Muscle of leg (tissue), 3 donors: ENCODE measurements at regions not wholly inside any gene's neighbourhood (a gene's known extent, or its start where the extent isn't known, plus 50 kb on each side); places are given as distances from the start of the nearest gene placed in this dataset.
"Not testable (repeated sequence)": the region's sequence is repeated elsewhere in the genome, so short reads cannot be mapped to it uniquely, and the experiment has no call there.

ENCODE experiments used
- DNase-seq: peaks from one replicate; pipeline ENCODE4 v3.0.0; 2013
- H3K27ac ChIP-seq: one replicate; pipeline ENCODE4 v1.5.1; 2013; ENCODE audit warnings: mild to moderate bottlenecking, low read length, control low read depth
- H3K27me3 ChIP-seq: one replicate; pipeline ENCODE4 v1.6.1; 2013; ENCODE audit warnings: low read length; ENCODE audit not compliant: control insufficient read depth, insufficient read depth
- H3K36me3 ChIP-seq: one replicate; pipeline ENCODE4 v1.6.1; 2013; ENCODE audit warnings: low read length; ENCODE audit not compliant: control insufficient read depth, insufficient read depth
- H3K4me1 ChIP-seq: one replicate; pipeline ENCODE4 v1.6.1; 2013; ENCODE audit warnings: low read length; ENCODE audit not compliant: control insufficient read depth, insufficient read depth
- H3K4me3 ChIP-seq: one replicate; pipeline ENCODE4 v1.5.1; 2013; ENCODE audit warnings: low read length, control low read depth
- H3K9me3 ChIP-seq: replicated peaks from 2 replicates; pipeline ENCODE4 v1.6.1; 2013; ENCODE audit warnings: low read depth, low read length; ENCODE audit not compliant: control insufficient read depth
- WGBS: methylation state at CpG from one replicate; pipeline ENCODE4 v1.1.5; 2013; ENCODE audit warnings: missing lambda C conversion rate; ENCODE audit not compliant: insufficient coverage; 5-methylcytosine and 5-hydroxymethylcytosine counted together

DNA sequence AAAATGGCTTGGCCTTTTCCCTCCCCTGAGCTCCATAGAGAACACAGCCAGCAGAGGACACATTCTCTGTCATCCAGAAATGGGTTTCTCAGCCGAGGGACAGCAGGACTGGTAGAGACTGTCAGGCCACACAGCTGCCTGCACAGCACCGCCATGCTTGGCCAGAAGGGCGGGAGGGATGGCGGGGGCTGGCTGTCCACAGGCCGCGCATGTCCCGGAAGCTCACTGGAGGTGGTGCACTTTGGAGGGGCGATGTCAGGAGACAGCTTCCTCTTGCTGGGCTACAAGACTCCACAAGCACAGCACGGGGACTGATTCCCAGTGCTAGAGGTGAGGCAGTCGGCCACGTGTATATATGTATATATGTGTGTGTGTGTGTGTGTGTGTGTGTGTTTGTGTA, 125.3 kb downstream of the GOLGA6L4 start:
- not testable (repeated sequence) for H3K4me3 ChIP-seq, H3K36me3 ChIP-seq, DNase-seq, H3K4me1 ChIP-seq, H3K9me3 ChIP-seq, H3K27ac ChIP-seq, H3K27me3 ChIP-seq
- no CpG with 5 or more reads among the region's 11 CpGs for WGBS

DNA sequence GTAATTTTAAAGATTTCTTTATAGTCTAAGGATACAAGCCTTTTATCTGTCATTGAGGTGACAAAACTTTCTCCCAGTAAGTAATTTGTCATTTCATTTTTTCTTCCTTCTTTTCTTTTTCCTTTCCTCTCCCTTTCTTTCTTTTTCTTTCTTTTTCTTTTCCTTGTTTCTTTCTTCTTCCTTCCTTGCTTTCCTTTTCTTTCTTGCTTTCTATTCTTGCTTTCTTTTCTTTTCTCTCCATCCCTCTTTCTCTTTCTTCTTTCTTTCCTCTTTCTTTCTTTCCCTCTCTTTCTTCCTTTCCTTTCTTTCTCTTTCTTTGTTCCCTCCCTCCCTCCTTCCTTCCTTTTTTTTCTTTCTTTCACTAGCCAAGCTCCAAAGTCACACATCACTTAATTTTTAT, 148.8 kb downstream of the GOLGA6L4 start:
- H3K9me3 ChIP-seq, DNase-seq, H3K4me1 ChIP-seq, H3K36me3 ChIP-seq, H3K4me3 ChIP-seq, H3K27me3 ChIP-seq, H3K27ac ChIP-seq: not testable (repeated sequence)

DNA sequence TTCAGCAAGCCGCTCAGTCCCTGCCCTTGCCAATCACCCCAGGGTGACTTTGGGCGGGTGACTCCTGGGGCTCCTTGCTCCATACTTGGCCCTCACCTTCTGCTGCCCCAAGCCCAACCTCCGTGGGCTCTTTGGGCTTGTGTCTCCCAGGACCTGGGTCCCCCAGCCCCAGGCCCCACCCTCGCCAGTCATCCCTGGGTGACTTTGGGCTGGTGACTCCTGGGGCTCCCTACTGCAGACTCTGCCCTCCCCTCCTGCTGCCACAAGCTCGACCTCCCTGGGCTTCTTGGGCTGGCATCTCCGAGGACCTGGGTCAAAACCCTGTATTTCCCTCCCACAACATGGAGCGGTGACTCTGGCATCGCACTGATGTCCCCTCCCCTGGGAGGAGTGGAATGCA, 151.5 kb downstream of the GOLGA6L4 start:
- Histone ChIP-seq H3K9me3 (no peaks in the 10 kb centered on the region), H3K27ac (no peak overlapping the region), H3K27me3 (no peaks in the 10 kb centered on the region), H3K36me3 (no peaks in the 10 kb centered on the region), H3K4me1 (no peaks in the 10 kb centered on the region), H3K4me3 (no peak overlapping the region)
- WGBS, result 85% methylated on average over 4 of the region's 8 CpGs
- no peak for DNase-seq

DNA sequence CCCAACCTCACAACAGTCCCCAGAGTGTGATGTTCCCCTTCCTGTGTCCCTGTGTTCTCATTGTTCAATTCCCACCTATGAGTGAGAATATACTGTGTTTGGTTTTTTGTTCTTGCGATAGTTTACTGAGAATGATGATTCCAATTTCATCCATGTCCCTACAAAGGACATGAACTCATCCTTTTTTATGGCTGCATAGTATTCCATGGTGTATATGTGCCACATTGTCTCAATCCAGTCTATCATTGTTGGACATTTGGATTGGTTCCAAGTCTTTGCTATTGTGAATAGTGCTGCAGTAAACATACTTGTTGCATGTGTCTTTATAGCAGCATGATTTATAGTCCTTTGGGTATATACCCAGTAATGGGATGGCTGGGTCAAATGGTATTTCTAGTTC, 152.6 kb downstream of the GOLGA6L4 start:
- WGBS, result no CpG with 5 or more reads among the region's 1 CpG

DNA sequence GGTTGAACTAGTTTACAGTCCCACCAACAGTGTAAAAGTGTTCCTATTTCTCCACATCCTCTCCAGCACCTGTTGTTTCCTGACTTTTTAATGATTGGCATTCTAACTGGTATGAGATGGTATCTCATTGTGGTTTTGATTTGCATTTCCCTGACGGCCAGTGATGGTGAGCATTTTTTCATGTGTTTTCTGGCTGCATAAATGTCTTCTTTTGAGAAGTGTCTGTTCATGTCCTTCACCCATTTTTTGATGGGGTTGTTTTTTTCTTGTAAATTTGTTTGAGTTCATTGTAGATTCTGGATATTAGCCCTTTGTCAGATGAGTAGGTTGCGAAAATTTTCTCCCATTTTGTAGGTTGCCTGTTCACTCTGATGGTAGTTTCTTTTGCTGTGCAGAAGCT, 153.1 kb downstream of the GOLGA6L4 start:
- not testable (repeated sequence) for H3K4me1 ChIP-seq, DNase-seq, H3K36me3 ChIP-seq, H3K27ac ChIP-seq, H3K4me3 ChIP-seq, H3K9me3 ChIP-seq, H3K27me3 ChIP-seq
- WGBS, result no CpG with 5 or more reads among the region's 2 CpGs

More for the DNA sequence above, 152.6 kb downstream of the GOLGA6L4 start:
- DNase-seq, H3K9me3 ChIP-seq, H3K36me3 ChIP-seq, H3K27ac ChIP-seq, H3K27me3 ChIP-seq, H3K4me3 ChIP-seq, H3K4me1 ChIP-seq: not testable (repeated sequence)

DNA sequence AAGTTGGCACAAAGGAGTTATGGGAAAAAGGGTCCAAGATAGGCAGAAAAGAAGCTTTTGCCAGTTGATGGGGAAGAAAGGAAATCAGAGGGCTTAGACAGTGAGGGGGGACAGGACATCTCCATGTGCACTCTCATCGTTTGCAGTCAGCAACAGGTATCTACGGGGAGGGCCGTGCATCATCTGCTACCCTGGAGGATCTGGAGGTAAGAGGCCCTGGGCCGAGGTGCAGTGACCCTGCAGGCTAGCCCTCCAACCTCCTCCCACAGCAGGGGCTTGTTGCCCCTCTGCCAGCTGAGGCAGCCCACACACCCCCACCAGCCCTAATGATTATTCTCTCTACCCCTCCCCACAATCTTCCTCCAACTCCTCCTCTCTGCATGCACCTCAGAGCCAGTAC, 154.8 kb downstream of the GOLGA6L4 start:
- 67% methylated on average over 1 of the region's 4 CpGs for WGBS
- H3K4me3 ChIP-seq, H3K9me3 ChIP-seq, H3K27me3 ChIP-seq, H3K4me1 ChIP-seq, H3K36me3 ChIP-seq, H3K27ac ChIP-seq, DNase-seq: not testable (repeated sequence)

DNA sequence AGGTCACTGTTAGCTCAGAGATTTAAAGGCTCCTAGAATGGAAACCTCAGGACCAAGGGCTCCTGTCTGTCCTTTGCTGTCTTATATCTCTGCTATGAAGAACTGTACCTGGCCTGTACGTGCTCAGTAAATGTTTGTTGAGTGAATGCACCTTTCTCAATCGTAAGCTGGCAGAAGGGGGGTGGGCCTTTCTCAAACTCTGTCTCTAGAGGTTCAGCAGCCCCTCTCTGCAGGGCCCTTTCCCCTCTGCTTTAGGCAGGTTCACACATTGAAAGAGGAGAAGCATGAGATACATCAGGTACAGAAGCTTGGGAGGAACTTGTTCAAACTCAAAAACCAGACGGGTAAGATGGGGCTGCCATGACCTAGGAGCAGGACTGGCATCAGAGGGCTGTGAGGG, 155.6 kb downstream of the GOLGA6L4 start:
- no peak overlapping the region for H3K4me3 ChIP-seq
- H3K27me3 ChIP-seq, result no peaks in the 10 kb centered on the region
- no peak overlapping the region for H3K27ac ChIP-seq
- H3K4me1 ChIP-seq, result no peaks in the 10 kb centered on the region
- DNase-seq, result no peak
- no peaks in the 10 kb centered on the region for H3K36me3 ChIP-seq
- 92% methylated on average over 1 of the region's 3 CpGs for WGBS
- H3K9me3 ChIP-seq, result no peaks in the 10 kb centered on the region

DNA sequence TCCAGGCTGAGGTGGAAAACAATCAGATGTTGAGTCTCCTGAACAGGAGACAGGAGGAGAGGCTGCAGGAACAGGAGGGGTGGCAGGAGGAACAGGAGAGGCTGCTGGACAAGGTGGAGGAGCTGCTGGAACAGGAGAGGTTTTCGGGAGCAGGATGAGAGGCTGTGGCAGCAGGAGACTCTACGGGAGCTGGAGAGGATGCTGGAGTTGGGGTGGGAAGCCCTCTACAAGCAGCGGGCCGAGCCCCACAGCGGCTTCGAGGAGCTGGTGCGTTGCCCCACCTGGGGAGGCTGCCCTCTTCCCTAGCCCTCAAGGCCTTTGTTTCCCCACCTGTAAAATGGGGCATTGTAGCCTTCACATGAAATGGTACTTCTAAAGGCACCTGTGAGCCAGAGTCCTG, 156.4 kb downstream of the GOLGA6L4 start:
- not testable (repeated sequence) for H3K9me3 ChIP-seq, H3K4me1 ChIP-seq, H3K27ac ChIP-seq, H3K4me3 ChIP-seq, H3K36me3 ChIP-seq, DNase-seq, H3K27me3 ChIP-seq
- WGBS, result no CpG with 5 or more reads among the region's 7 CpGs

DNA sequence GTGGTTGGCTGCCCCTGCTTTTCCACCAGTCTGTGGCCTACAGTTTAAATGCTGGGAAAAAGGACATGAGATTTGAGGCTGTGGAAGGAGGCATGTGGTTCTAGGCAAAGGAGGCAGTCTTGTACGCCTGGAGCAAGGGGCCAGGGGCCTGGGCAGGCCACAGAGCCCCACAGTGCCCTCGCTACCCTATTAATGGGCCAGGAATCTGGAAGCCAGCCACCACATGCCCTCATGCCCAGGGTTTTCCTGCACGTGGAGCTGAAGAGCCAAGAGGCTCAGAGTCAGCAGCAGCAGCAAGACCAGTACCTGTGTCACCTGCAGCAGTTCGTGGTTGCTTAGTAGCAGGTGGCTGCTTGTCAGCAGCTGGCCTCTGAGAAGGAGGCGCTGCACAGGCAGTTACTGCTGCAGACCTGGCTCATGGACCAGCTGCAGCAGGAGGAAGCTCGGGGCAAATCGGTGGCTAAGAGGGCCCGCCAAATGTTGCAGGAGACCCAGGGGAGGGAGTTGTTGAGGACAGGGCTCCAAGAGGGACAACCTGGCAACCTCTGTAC, 157.9 kb downstream of the GOLGA6L4 start:
- not testable (repeated sequence) for H3K9me3 ChIP-seq, H3K4me3 ChIP-seq, H3K4me1 ChIP-seq, H3K27me3 ChIP-seq, DNase-seq, H3K36me3 ChIP-seq, H3K27ac ChIP-seq
- WGBS, result 32% methylated on average over 4 of the region's 8 CpGs

DNA sequence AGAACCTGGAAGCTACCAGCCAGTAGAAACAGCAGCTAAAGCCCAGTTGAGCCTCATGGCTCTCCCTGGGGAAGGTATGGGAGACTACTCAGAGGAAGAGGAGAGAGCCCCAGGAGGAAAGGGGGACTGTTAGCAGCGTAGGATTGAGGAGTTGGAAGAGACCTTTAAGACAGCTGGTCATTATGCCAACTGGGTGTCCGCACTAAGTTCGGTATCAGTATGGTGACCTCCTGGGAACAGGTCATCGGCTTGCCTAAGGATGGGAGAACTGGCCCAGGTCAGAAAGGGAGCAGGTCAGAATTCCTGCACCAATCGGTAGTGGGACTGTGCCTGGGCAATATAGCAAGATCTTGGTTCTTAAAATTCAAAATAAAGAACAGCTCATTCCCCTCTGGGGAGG, 158.4 kb downstream of the GOLGA6L4 start:
- H3K4me1 ChIP-seq, H3K9me3 ChIP-seq, H3K36me3 ChIP-seq, DNase-seq, H3K4me3 ChIP-seq, H3K27me3 ChIP-seq, H3K27ac ChIP-seq: not testable (repeated sequence)
- WGBS, result no CpG with 5 or more reads among the region's 5 CpGs

DNA sequence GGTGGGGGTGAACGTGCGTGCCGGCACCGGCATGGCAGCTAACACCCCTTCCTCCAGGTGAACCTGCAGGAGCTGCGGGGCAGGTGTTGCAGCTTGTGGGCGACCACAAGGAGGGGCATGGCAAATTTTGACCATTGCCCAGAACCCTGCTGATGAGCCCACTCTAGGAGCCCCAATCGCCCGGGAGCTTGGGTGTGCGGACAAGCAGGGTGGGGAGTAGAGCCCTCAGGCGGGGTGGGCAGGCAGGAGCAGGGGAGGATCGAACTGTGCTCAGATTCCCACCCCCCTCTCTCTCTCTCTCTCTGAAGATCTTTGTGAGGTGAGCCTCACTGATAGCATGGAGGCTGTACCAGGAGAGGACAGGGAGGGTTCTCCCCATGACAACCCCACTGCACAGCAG, 159.8 kb downstream of the GOLGA6L4 start:
- not testable (repeated sequence) for H3K36me3 ChIP-seq, H3K27ac ChIP-seq, DNase-seq, H3K9me3 ChIP-seq, H3K27me3 ChIP-seq, H3K4me1 ChIP-seq, H3K4me3 ChIP-seq
- WGBS, result 90% methylated on average over 2 of the region's 11 CpGs
